ENCODE measurements at regions not wholly inside any gene's neighbourhood (a gene's known extent, or its start where the extent isn't known, plus 50 kb on each side); places are given as distances from the start of the nearest gene placed in this dataset.

- intact Hi-C loops (cut with micrococcal nuclease): no loop called here
- Mint-ChIP-seq H3K27ac (no peak overlapping the region), H3K27me3 (peaks cover 7% of the 10 kb centered on the region), H3K9me3 (no peaks in the 10 kb centered on the region), H3K4me1 (ENCODE audit: low read depth) (peaks cover 26% of the 10 kb centered on the region), H3K36me3 (ENCODE audit: low read depth) (no peaks in the 10 kb centered on the region), H3K4me3 (no peak overlapping the region)
These were observed 121.9 kb upstream of the HAAO start for GRCh38 chr2:42914314-42914713.

GRCh38 chr2:42913280-42913878 is 121.0 kb upstream of the HAAO start:
- H3K9me3 Mint-ChIP-seq: no peaks in the 10 kb centered on the region
- H3K4me1 Mint-ChIP-seq (ENCODE audit: low read depth): peaks cover 19% of the 10 kb centered on the region
- H3K27me3 Mint-ChIP-seq: peaks cover 7% of the 10 kb centered on the region
- intact Hi-C loops (cut with micrococcal nuclease): no loop called here
- H3K4me3 Mint-ChIP-seq: peak overlapping the region; percentile 30
- no peaks in the 10 kb centered on the region for H3K36me3 Mint-ChIP-seq (ENCODE audit: low read depth)
- peak overlapping the region; percentile 11 for H3K27ac Mint-ChIP-seq

DNA sequence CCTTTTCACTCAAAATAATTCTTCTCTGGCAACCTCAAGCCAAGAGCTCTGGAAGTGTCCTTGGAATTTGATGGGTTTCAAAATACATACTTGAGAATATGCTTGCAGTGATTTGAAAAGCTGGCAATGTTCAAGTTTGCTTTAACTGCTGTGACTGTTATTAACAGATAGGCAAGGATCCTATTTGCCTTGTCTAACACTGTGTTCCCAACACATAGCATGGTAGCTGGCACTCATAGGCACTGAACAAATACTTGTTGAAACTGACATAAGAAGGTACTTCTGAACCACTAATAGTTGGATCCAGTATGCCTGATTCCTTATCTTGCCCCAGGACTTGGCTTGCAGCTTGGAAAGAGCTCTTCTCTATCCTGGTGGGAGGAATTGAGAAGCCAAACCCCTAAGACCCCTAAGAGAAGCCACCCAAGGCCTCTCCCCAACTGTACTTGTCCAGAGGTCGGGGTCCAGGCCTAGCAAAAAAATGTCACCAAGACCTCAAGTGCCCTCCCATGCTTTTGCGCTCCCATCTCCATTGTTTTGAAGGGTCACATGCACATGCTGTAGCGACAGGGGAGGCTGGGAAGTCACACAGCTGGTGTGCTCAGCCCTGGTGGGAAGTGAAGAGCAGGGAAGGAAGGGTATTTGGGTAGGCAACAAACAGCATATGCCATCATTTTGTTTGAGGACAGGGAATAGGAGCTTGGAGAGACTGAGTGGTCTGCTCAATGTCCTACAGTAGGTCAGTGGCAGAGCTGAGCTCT is 118.4 kb upstream of the HAAO start:
- Mint-ChIP-seq H3K4me3 (no peak overlapping the region), H3K9me3 (no peaks in the 10 kb centered on the region), H3K27me3 (peaks cover 14% of the 10 kb centered on the region), H3K27ac (no peak overlapping the region), H3K4me1 (ENCODE audit: low read depth) (peaks cover 26% of the 10 kb centered on the region), H3K36me3 (ENCODE audit: low read depth) (no peaks in the 10 kb centered on the region)
- intact Hi-C loops (cut with micrococcal nuclease): no loop called here

- Mint-ChIP-seq H3K4me3 (no peak overlapping the region), H3K4me1 (ENCODE audit: low read depth) (peaks cover 34% of the 10 kb centered on the region), H3K27me3 (peaks cover 22% of the 10 kb centered on the region), H3K27ac (no peak overlapping the region), H3K9me3 (no peaks in the 10 kb centered on the region), H3K36me3 (ENCODE audit: low read depth) (no peaks in the 10 kb centered on the region)
- intact Hi-C loops (cut with micrococcal nuclease): no loop called here
These were observed 117.6 kb upstream of the HAAO start for GRCh38 chr2:42909966-42910365.

DNA sequence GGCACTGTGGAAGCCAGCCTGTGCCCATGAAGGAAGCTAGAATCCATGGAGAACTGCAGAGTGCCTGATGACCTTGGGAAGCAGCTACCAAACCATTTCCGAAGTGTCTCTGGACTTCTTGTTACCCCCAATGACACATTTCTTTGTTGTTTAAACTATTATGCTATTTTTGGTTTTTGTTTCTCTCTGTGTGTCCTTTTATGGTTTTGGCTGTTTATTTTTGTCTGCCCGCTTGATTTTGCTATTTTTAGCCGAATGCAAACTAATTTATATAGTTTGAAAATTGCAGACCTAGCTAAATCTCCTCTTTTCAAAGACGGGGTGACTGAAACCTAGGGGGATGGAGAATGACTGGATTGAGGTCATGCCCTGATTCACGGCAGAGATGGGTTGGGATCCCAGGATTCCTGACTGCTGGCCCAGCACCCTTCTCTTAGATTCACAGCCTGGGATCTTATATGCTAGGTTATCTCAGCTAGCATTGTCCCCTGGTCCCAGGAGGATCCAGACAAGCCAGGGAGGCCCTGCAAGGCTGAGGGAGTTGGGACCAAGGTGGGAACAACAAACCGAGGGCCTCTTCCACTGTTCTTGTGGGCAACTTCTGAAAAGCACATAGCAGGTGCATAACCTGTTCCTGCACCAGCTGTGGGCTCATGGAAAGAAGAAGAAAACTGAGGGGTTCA is 116.3 kb upstream of the HAAO start:
- Mint-ChIP-seq H3K36me3 (ENCODE audit: low read depth) (no peaks in the 10 kb centered on the region), H3K27me3 (peaks cover 22% of the 10 kb centered on the region), H3K9me3 (no peaks in the 10 kb centered on the region), H3K27ac (no peak overlapping the region), H3K4me3 (no peak overlapping the region), H3K4me1 (ENCODE audit: low read depth) (peaks cover 34% of the 10 kb centered on the region)
- intact Hi-C loops (cut with micrococcal nuclease): no loop called here

DNA sequence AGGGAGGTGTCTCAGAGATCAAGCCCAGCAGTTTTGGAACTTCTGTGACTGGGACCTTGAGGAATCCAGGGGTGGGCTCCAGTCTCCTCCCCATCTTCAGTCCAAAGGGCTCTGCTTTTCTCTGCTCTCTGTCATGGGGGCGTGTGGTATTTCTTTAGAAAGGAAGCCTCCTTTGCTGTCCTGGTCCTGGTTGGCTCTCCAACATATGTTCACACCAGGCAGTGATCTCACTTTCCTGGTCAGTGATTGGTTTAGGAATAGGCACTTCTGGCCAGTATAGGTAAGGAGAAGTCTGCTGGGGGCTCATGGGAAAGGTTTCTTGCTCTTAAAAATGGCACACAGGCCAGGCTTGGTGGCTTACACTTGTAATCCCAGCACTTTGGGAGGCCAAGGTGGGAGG is 115.5 kb upstream of the HAAO start:
- Mint-ChIP-seq H3K9me3 (no peaks in the 10 kb centered on the region), H3K4me3 (no peak overlapping the region), H3K36me3 (ENCODE audit: low read depth) (no peaks in the 10 kb centered on the region), H3K27me3 (peaks cover 24% of the 10 kb centered on the region), H3K4me1 (ENCODE audit: low read depth) (peaks cover 25% of the 10 kb centered on the region), H3K27ac (no peak overlapping the region)
- intact Hi-C loops (cut with micrococcal nuclease): no loop called here

DNA sequence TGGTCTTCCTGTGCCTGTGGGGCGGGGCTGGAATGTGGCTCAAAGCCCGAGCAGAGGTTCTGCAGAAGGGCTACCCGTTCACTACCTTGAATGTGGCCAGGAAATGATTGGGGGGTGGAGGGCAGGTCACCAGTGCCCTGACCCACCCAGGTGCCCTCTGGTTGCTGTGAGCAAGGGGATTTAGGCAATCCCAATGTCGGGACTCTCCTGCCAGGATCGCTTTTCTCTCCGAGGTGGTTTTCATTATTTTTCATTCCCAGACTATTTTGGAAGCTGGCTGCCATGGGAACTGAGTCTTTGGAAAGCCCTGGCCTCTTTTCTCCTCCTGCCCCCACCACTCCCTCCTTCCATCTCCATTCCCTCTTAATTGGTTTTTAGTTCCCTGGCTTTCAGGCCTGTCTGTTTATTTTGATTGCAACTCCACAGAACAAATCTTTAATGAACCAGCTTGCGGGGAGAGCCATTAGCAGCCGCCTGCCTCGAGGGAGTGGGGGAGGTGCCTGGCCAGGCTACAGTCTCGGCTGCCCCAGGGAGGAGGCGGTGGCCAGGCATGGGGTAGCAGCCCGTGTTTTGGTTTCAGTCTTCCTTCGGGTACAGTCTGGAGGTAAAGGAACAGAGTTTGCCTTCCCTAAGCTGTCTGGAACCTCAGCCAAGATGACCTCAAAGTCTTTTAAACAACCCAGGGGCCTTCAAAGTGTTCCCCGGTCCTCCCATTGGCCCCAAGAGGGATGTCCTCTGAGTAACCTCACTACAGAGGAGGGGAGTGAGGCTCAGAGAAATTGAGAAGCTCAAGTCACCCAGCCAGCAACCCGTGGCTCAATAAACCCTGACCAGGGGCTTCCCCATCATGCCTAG is 114.4 kb upstream of the HAAO start:
- Mint-ChIP-seq H3K9me3 (no peaks in the 10 kb centered on the region), H3K4me3 (no peak overlapping the region), H3K27me3 (peaks cover 24% of the 10 kb centered on the region), H3K27ac (peak overlapping the region; percentile 48), H3K36me3 (ENCODE audit: low read depth) (no peaks in the 10 kb centered on the region), H3K4me1 (ENCODE audit: low read depth) (peaks cover 24% of the 10 kb centered on the region)
- intact Hi-C loops (cut with micrococcal nuclease): no loop called here

- Mint-ChIP-seq H3K4me1 (ENCODE audit: low read depth) (peaks cover 31% of the 10 kb centered on the region), H3K27me3 (peaks cover 26% of the 10 kb centered on the region), H3K36me3 (ENCODE audit: low read depth) (no peaks in the 10 kb centered on the region), H3K27ac (peak overlapping the region; percentile 48), H3K4me3 (no peak overlapping the region), H3K9me3 (no peaks in the 10 kb centered on the region)
- intact Hi-C loops (cut with micrococcal nuclease): no loop called here
These were observed 113.8 kb upstream of the HAAO start for GRCh38 chr2:42906111-42906556.

DNA sequence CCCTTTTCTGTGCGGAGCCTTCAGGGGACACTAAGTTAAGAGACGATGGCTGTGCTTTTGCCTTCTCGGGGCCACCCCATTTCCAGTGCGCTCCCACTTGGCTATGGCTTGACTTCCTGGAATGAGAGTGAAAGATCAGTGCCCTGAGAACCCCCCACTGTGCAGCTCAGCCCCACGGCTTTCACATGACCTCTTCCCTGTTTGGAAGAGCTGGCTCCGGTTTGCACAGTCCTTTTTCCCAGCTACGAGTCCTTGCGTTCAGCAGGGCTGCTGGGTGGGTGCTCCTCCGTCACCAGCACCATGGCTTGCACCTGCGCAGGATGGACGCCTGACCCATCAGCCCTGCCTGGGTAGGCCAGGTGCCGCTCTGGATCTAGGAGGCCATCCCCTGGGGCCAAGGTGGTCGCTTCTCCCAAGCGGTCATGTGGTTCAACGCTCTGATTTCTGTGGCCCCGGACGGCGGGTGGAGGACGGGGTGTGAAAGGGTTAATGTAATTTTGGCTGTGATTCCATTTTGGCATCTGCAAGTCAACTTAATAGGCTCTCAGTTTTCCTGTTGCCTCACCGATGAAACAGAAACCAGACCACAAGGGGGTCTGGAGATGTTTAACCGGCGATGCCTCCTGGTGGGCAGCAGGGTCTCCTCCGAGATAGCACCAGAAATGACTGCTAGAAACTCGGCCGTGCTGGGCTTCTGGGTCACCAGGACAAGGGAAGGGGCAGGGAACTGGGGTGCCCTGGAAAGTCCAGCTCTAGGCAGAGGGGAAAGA is 113.1 kb upstream of the HAAO start:
- Mint-ChIP-seq H3K9me3 (no peaks in the 10 kb centered on the region), H3K4me3 (no peak overlapping the region), H3K36me3 (ENCODE audit: low read depth) (no peaks in the 10 kb centered on the region), H3K27me3 (peaks cover 23% of the 10 kb centered on the region), H3K4me1 (ENCODE audit: low read depth) (peaks cover 37% of the 10 kb centered on the region), H3K27ac (peak overlapping the region; percentile 48)
- intact Hi-C loops (cut with micrococcal nuclease): no loop called here

DNA sequence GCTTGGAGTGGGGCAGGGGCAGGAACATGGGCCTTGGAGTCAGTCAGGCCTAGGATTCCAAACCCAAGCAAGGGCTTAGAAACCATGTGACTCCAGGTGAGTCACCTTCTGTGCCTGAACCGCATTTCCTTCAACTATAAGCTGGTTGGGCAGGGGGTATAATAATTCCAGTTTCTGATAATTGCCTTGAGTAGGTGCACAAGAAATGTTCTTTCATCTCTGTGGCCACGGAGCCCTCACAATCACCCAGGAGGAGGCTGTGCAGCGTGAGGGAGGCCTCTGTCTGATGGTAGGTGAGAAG is 112.1 kb upstream of the HAAO start:
- Mint-ChIP-seq H3K27me3 (peaks cover 23% of the 10 kb centered on the region), H3K9me3 (no peaks in the 10 kb centered on the region), H3K4me3 (no peak overlapping the region), H3K27ac (no peak overlapping the region), H3K36me3 (ENCODE audit: low read depth) (no peaks in the 10 kb centered on the region), H3K4me1 (ENCODE audit: low read depth) (peaks cover 47% of the 10 kb centered on the region)
- intact Hi-C loops (cut with micrococcal nuclease): no loop called here

DNA sequence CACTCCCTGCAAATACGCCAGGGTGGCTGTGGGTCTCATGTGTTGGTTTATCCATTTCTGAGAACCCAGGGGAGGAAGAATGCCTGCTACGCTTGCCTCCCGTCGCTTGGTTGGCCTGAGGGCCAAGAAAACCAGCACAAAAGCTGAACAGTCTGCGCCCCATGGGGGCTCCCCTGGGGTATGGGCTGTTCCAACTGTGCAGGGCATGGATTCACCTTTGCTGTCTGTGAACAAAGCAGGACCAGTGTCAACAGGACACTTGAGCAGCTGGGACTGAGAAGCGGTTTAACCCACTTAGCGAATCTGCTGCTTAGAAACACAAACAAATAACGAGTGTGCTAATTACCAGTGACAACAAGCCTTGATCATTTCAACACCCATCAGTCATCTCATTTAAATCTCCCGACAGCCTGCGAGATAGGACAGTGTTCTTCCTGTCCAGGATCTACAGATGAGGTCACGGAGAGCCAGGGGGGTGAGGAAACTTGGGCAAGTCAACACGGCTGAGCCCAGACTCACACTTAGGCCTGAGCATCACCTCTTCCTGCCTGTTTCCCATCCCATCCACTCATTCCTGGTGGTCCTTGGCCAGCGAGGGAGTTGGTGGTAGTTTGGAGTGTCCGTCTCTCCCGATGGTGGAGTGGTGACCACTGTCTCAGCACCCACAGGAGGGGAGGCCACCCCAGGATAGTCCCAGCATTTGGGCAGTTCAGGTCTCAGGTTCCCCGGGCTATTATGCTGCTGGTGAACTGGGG is 111.6 kb upstream of the HAAO start:
- Mint-ChIP-seq H3K36me3 (ENCODE audit: low read depth) (no peaks in the 10 kb centered on the region), H3K27me3 (peaks cover 23% of the 10 kb centered on the region), H3K4me3 (no peak overlapping the region), H3K9me3 (no peaks in the 10 kb centered on the region), H3K27ac (no peak overlapping the region), H3K4me1 (ENCODE audit: low read depth) (peaks cover 47% of the 10 kb centered on the region)
- intact Hi-C loops (cut with micrococcal nuclease): no loop called here

DNA sequence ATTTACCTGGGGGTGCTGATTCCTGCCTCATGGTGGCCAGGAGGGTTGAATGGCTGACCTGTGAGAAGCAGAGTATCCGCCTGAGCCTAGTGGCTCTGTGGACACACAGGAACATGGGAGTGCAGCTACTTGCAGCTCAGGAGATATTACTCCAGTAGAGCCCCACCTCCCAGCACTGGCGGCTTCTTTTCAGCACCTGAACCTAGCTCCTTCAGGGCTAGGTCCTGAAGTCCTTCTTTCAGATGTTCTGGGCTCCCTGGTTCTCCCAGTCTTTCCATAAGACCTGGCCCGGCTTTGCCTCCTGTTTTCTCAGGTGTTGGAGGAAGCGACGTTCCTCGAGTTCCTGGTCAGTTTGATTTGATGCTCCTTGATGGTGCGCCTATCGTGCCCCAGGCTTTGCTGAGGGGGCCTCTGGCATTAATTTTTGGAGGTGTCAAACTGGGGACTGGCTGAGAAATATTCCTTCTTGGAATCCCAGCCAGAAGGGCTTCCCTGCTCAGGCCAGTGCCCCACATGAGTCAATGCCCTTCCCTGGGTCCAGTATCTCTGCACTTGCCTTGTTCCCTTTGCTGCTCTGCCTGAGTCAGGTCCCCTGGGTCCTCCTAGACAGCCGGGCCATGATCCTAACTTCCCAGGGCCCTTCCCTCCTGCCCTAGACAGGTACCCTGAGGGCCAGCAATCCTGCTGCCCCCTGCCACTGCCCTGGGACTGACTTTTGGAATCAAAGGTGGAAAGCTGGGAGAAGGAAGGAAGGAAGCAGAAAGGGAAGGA is 110.7 kb upstream of the HAAO start:
- no peaks in the 10 kb centered on the region for H3K9me3 Mint-ChIP-seq
- H3K4me1 Mint-ChIP-seq (ENCODE audit: low read depth): peaks cover 47% of the 10 kb centered on the region
- intact Hi-C loops (cut with micrococcal nuclease): no loop called here

More for the DNA sequence above, 110.7 kb upstream of the HAAO start:
- no peaks in the 10 kb centered on the region for H3K36me3 Mint-ChIP-seq (ENCODE audit: low read depth)
- H3K4me3 Mint-ChIP-seq: no peak overlapping the region
- H3K27me3 Mint-ChIP-seq: peaks cover 23% of the 10 kb centered on the region
- no peak overlapping the region for H3K27ac Mint-ChIP-seq
